ENCODE measurements at regions not wholly inside any gene's neighbourhood (a gene's known extent, or its start where the extent isn't known, plus 50 kb on each side); places are given as distances from the start of the nearest gene placed in this dataset.
"Not testable (repeated sequence)": the region's sequence is repeated elsewhere in the genome, so short reads cannot be mapped to it uniquely, and the experiment has no call there.

DNA sequence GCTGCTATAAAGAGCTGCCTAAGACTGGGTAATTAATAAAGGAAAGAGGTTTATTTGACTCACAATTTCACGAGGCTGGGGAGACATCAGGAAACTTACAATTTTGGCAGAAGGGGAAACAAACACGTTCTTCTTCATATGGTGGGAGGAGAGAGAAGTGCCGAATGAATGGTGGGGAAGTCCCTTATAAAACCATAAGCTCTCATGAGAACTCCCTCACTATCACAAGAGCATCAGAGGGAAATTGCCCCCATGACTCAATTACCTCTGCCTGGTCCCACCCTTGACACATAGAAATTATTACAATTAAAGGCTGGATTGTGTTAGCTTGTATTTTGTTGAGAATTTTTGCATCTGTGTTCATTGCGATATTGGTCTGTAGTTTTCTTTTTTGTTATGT is 460.5 kb upstream of the RAB6C start:
- H3K4me3 ChIP-seq (ENCODE audit: low read length) = no peak overlapping the region

DNA sequence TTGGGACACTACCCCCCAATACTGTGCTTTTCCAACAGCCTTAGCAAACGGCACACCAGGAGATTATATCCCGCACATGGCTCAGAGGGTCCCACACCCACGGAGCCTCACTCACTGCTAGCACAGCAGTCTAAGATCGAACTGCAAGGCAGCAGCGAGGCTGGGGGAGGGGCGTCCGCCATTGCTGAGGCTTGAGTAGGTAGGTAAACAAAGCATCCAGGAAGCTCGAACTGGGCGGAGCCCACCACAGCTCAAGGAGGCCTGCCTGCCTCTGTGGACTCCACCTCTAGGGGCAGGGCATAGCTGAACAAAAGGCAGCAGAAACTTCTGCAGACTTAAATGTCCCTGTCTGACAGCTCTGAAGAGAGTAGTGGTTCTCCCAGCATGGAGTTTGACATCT is 447.3 kb upstream of the RAB6C start:
- H3K4me3 ChIP-seq (ENCODE audit: low read length) = not testable (repeated sequence)

More for the DNA sequence above, 460.5 kb upstream of the RAB6C start:
- no peak for TF ChIP-seq ZNF274 (IDR thresholded peaks at IDR 0.05; ENCODE audit: low read depth, low read length)

GRCh38 chr2:129548880-129549279 is 430.6 kb upstream of the RAB6C start:
- no peak for TF ChIP-seq ZNF274 (IDR thresholded peaks at IDR 0.05; ENCODE audit: low read depth, low read length)
- no peak overlapping the region for H3K4me3 ChIP-seq (ENCODE audit: low read length)

DNA sequence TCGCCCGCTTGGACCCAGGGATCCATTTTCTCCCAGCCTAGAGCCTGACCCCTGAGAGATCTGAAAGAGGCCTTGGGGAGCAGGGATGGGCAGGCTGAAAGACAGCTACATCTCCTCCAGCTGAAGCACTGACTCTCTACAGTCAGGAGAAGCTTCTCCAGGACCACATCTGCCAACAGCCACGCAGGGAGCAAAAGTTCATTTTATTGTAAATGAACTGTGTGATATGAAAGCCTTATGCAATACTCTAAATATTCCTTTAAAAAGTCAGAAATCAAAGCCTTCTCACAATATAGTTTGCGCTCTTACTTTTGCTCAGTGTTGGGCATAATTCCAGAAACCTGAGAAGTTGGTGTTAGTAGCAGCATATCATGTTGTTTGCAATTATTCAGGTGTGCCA is 428.9 kb upstream of the RAB6C start:
- no peak overlapping the region for H3K4me3 ChIP-seq (ENCODE audit: low read length)
- TF ChIP-seq ZNF274 (IDR thresholded peaks at IDR 0.05; ENCODE audit: low read depth, low read length) = no peak

DNA sequence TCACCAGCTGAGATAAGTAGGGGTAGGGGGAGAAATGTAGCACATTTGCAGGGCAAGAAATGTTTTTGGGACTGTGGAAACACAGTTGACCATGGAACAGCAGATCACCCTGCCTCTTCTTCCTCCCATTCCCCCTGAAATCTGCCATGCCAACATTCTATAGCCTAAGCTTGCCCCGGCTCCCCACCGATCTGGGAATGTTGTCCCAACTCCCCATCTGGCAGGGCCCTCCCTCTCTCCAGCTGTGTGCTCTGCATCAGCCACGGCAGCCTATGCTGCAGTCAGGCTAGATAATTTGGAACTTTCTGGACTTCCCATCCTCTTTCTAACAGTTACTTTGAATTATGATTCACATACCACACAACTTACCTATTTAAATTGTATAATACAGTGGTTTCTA is 425.1 kb upstream of the RAB6C start:
- no peak for TF ChIP-seq ZNF274 (IDR thresholded peaks at IDR 0.05; ENCODE audit: low read depth, low read length)
- no peak overlapping the region for H3K4me3 ChIP-seq (ENCODE audit: low read length)

- no peak for TF ChIP-seq ZNF274 (IDR thresholded peaks at IDR 0.05; ENCODE audit: low read depth, low read length)
- no peak overlapping the region for H3K4me3 ChIP-seq (ENCODE audit: low read length)
These were observed 420.4 kb upstream of the RAB6C start for GRCh38 chr2:129559101-129559500.

GRCh38 chr2:129565551-129566109 is 413.8 kb upstream of the RAB6C start:
- H3K4me3 ChIP-seq (ENCODE audit: low read length) = no peak overlapping the region
- TF ChIP-seq ZNF274 (IDR thresholded peaks at IDR 0.05; ENCODE audit: low read depth, low read length) = no peak

DNA sequence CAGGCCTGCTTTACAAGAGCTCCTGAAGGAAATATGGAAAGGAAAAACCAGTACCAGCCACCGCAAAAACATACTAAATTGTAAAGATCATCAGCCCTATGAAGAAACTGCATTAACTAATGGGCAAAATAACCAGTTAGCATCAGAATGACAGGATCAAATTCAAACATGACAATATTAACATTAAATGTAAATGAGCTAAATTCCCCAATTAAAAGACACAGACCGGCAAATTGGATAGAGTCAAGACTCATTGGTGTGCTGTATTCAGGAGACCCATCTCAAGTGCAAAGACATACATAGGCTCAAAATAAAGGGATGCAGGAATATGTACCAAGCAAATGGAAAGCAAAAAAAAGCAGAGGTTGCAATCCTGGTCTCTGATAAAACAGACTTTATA is 408.7 kb upstream of the RAB6C start:
- H3K4me3 ChIP-seq (ENCODE audit: low read length) = not testable (repeated sequence)

DNA sequence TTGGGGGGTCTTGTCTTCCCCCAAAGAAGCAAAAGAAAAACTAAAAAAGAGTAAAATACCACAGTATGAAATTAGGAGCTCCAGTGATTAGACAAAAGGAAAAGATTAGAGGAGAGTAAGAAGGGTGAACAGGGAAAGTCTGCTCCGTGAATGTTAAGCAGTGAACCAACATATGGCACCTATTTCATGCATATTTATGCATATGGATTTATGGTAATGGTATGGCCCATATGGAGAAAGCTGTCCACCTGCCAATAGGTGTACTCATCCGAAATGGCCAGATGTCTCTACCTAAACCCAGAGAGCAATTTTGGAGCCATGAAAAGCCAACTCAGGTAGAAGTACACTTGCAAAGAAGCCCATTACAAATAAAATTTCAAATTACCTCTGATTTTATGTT is 404.0 kb upstream of the RAB6C start:
- no peak for TF ChIP-seq ZNF274 (IDR thresholded peaks at IDR 0.05; ENCODE audit: low read depth, low read length)
- no peak overlapping the region for H3K4me3 ChIP-seq (ENCODE audit: low read length)

GRCh38 chr2:129575880-129576279 is 403.6 kb upstream of the RAB6C start:
- no peak overlapping the region for H3K4me3 ChIP-seq (ENCODE audit: low read length)
- no peak for TF ChIP-seq ZNF274 (IDR thresholded peaks at IDR 0.05; ENCODE audit: low read depth, low read length)

DNA sequence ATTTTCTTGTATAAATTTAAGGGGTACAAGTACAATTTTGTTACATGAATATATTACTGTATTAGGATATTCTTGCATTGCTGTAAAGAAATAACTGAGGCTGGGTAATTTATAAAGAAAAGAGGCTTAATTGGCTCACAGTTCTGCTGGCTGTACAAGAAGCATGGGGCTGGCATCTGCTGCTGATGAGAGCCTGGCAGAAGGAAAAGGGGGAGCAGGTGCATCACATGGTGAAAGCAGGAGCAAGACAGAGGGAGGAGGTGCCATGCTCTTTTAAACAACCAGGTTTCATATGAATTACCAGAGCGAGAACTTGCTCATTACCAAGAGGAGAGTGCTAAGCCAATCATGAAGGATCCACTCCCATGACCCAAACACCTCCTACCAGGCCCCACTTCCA is 399.5 kb upstream of the RAB6C start:
- no peak for TF ChIP-seq ZNF274 (IDR thresholded peaks at IDR 0.05; ENCODE audit: low read depth, low read length)
- no peak overlapping the region for H3K4me3 ChIP-seq (ENCODE audit: low read length)

DNA sequence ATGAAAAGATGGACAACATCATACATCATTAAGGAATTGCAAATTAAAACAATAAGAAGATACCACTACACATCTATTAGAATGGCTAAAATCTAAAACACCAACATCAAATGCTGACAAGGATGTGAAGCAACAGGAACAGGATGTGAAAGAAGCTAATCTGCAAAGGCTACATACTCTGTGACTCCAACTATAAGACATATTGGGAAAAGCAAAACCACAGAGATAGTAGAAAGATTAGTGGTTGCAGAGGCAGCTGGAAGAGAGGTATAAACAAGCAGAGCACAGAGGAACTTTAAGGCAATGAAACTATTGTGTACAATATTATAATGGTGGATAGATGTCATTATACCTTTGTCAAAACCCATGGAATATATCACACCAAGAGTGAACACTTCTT is 393.7 kb upstream of the RAB6C start:
- H3K4me3 ChIP-seq (ENCODE audit: low read length) = no peak overlapping the region
- no peak for TF ChIP-seq ZNF274 (IDR thresholded peaks at IDR 0.05; ENCODE audit: low read depth, low read length)

GRCh38 chr2:129587426-129588064 is 391.9 kb upstream of the RAB6C start:
- no peak for TF ChIP-seq ZNF274 (IDR thresholded peaks at IDR 0.05; ENCODE audit: low read depth, low read length)
- H3K4me3 ChIP-seq (ENCODE audit: low read length) = no peak overlapping the region

GRCh38 chr2:129604560-129604959 is 374.9 kb upstream of the RAB6C start:
- H3K4me3 ChIP-seq (ENCODE audit: low read length) = no peak overlapping the region
- TF ChIP-seq ZNF274 (IDR thresholded peaks at IDR 0.05; ENCODE audit: low read depth, low read length) = no peak

DNA sequence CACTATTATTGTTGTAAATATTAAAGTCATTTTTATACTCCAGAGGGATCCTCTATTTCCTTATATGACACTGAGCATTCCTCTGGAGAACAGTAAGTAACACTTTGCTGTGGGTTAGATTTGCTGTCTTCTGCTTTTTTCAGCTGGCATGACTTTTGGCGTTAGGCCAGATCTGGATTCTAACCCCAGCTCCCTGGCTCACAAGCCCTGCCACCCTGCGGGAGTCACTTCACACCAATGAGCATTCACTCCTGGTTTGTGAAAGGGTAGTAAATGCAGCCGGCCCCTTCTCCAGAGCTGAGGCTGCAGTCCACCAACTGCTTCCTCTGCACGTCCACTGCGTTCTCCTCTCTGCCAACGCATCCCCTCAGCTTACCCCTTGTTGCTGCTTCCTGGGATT is 373.8 kb upstream of the RAB6C start:
- no peak overlapping the region for H3K4me3 ChIP-seq (ENCODE audit: low read length)
- TF ChIP-seq ZNF274 (IDR thresholded peaks at IDR 0.05; ENCODE audit: low read depth, low read length) = no peak

All from GM08714 (cell line).